Ecto neural progenitor cell (in vitro differentiated cells): ENCODE measurements at regions not wholly inside any gene's neighbourhood (a gene's known extent, or its start where the extent isn't known, plus 50 kb on each side); places are given as distances from the start of the nearest gene placed in this dataset.
"Not testable (repeated sequence)": the region's sequence is repeated elsewhere in the genome, so short reads cannot be mapped to it uniquely, and the experiment has no call there.

ENCODE experiments used
- DNase-seq: peaks from one replicate; pipeline ENCODE4 v3.0.0-alpha.2; 2018; ENCODE audit warnings: low spot score

- no peak for DNase-seq
Measured at GRCh38 chr3:31100519-31100918, 206.1 kb upstream of the GADL1 start.

GRCh38 chr3:31101285-31101684, 206.8 kb upstream of the GADL1 start:
- not testable (repeated sequence) for DNase-seq

- no peak for DNase-seq
Measured at GRCh38 chr3:31102196-31102879, 207.9 kb upstream of the GADL1 start.

- no peak for DNase-seq
Measured at GRCh38 chr3:31103181-31103580, 208.7 kb upstream of the GADL1 start.

- DNase-seq, result no peak
Measured at GRCh38 chr3:31103623-31104180, 209.2 kb upstream of the GADL1 start.

GRCh38 chr3:31105011-31105410, 210.6 kb upstream of the GADL1 start:
- DNase-seq, result no peak

- DNase-seq, result no peak
Measured at GRCh38 chr3:31105438-31106077, 211.1 kb upstream of the GADL1 start.

- DNase-seq, result no peak
Measured at GRCh38 chr3:31106204-31106603, 211.7 kb upstream of the GADL1 start.

- no peak for DNase-seq
Measured at GRCh38 chr3:31106912-31107311, 212.5 kb upstream of the GADL1 start.

GRCh38 chr3:31114929-31115283, 220.4 kb upstream of the GADL1 start:
- no peak for DNase-seq

- not testable (repeated sequence) for DNase-seq
Measured at GRCh38 chr3:31115531-31115930, 221.1 kb upstream of the GADL1 start.

GRCh38 chr3:31116651-31117050, 222.2 kb upstream of the GADL1 start:
- DNase-seq, result no peak

- no peak for DNase-seq
Measured at GRCh38 chr3:31117854-31118253, 223.4 kb upstream of the GADL1 start.

- no peak for DNase-seq
Measured at GRCh38 chr3:31124373-31124772, 229.9 kb upstream of the GADL1 start.

- no peak for DNase-seq
Measured at GRCh38 chr3:31125413-31126020, 231.1 kb upstream of the GADL1 start.

- no peak for DNase-seq
Measured at GRCh38 chr3:31129241-31129640, 234.8 kb upstream of the GADL1 start.

- no peak for DNase-seq
Measured at GRCh38 chr3:31132132-31132769, 237.8 kb upstream of the GADL1 start.

- DNase-seq, result no peak
Measured at GRCh38 chr3:31133541-31133940, 239.1 kb upstream of the GADL1 start.

- no peak for DNase-seq
Measured at GRCh38 chr3:31135546-31135945, 241.1 kb upstream of the GADL1 start.

GRCh38 chr3:31137718-31138465, 243.4 kb upstream of the GADL1 start:
- no peak for DNase-seq

GRCh38 chr3:31140470-31140869, 246.0 kb upstream of the GADL1 start:
- no peak for DNase-seq

GRCh38 chr3:31142139-31142538, 247.7 kb upstream of the GADL1 start:
- DNase-seq, result no peak
